CMK (cell line): ENCODE measurements at regions not wholly inside any gene's neighbourhood (a gene's known extent, or its start where the extent isn't known, plus 50 kb on each side); places are given as distances from the start of the nearest gene placed in this dataset.
A peak's percentile ranks its signal among the peaks of the same experiment; 100 is the strongest.
"Not testable (repeated sequence)": the region's sequence is repeated elsewhere in the genome, so short reads cannot be mapped to it uniquely, and the experiment has no call there.

ENCODE experiments used
- DNase-seq: peaks from one replicate; pipeline ENCODE4 v3.0.0-alpha.2; 2010; ENCODE audit warnings: low read depth

GRCh38 chrY:26638063-26638462, 1016.1 kb downstream of the CDY1 start:
- DNase-seq: no peak

- not testable (repeated sequence) for DNase-seq
These were observed 1023.9 kb downstream of the CDY1 start for GRCh38 chrY:26645856-26646255.

GRCh38 chrY:26648240-26648639, 1026.3 kb downstream of the CDY1 start:
- not testable (repeated sequence) for DNase-seq

GRCh38 chrY:26664245-26664644, 1042.3 kb downstream of the CDY1 start:
- not testable (repeated sequence) for DNase-seq

GRCh38 chrY:26666691-26667090, 1044.8 kb downstream of the CDY1 start:
- DNase-seq: not testable (repeated sequence)

GRCh38 chrY:26669243-26669642, 1047.3 kb downstream of the CDY1 start:
- DNase-seq: not testable (repeated sequence)

GRCh38 chrY:26670360-26670871, 1048.5 kb downstream of the CDY1 start:
- DNase-seq: peak; percentile 9

GRCh38 chrY:26670881-26671879, 1049.3 kb downstream of the CDY1 start:
- DNase-seq: peak; percentile 32
